BLaER1 treated with 17β-estradiol and CSF1 and Interleukin-3, amounts not matched to agents 10 nM and 100 nM (cell line): ENCODE measurements at regions not wholly inside any gene's neighbourhood (a gene's known extent, or its start where the extent isn't known, plus 50 kb on each side); places are given as distances from the start of the nearest gene placed in this dataset.

ENCODE experiments used
- H3K27ac ChIP-seq, 11 experiments: shearing (Covaris generic); formaldehyde crosslinking; 2 replicates each; pipeline ENCODE4 v1.8.1; 2022
- H3K27me3 ChIP-seq, 11 experiments: shearing (Covaris generic); formaldehyde crosslinking; 2 replicates each; pipeline ENCODE4 v1.8.1; 2022
- H3K36me3 ChIP-seq, 11 experiments: shearing (Covaris generic); formaldehyde crosslinking; 2 replicates each; pipeline ENCODE4 v1.8.1; 2022
- H3K4me1 ChIP-seq, 10 experiments: shearing (Covaris generic); formaldehyde crosslinking; 2 replicates each; pipeline ENCODE4 v1.8.1; 2022
- H3K4me2 ChIP-seq, 11 experiments: shearing (Covaris generic); formaldehyde crosslinking; 2 replicates each; pipeline ENCODE4 v1.8.1; 2022
- H3K4me3 ChIP-seq, 10 experiments: shearing (Covaris generic); formaldehyde crosslinking; 2 replicates each; pipeline ENCODE4 v1.8.1; 2022
- H3K9ac ChIP-seq, 11 experiments: shearing (Covaris generic); formaldehyde crosslinking; 2 replicates each; pipeline ENCODE4 v1.8.1; 2022
- H3K9me3 ChIP-seq, 11 experiments: shearing (Covaris generic); formaldehyde crosslinking; replicated peaks in 1 of 11; 2 replicates each; pipeline ENCODE4 v1.8.1; 2022
- H4K20me1 ChIP-seq, 11 experiments: shearing (Covaris generic); formaldehyde crosslinking; 2 replicates each; pipeline ENCODE4 v1.8.1; 2022
- Cebpa-rat ChIP-seq, 11 experiments: shearing (Covaris generic); IDR thresholded peaks; 2 replicates each; pipeline ENCODE4 v1.8.1; 2022

- H4K20me1 ChIP-seq = no peaks in the 10 kb centered on the region
- peak overlapping the region in 9 of 11 experiments; percentile 67 to 96 (median 88); a peak in 19 of 22 replicates for H3K27ac ChIP-seq
- TF ChIP-seq Cebpa-rat (IDR thresholded peaks at IDR 0.05) = no peak
- 0 out of 22 replicates have a peak, but pooled peaks cover 0 to 6% (median 0%) of the 10 kb centered on the region in 11 experiments for H3K9me3 ChIP-seq
- H3K9ac ChIP-seq = peak overlapping the region in 9 of 11 experiments; percentile 52 to 84 (median 76); a peak in 19 of 22 replicates
- H3K36me3 ChIP-seq = no peaks in the 10 kb centered on the region
- H3K4me2 ChIP-seq = peak overlapping the region; percentile 74 to 97 (median 84)
- peak overlapping the region in 5 of 10 experiments; percentile 15 to 40 (median 21); a peak in 6 of 20 replicates for H3K4me3 ChIP-seq
- H3K27me3 ChIP-seq = no peaks in the 10 kb centered on the region
- H3K4me1 ChIP-seq = peaks cover 44 to 93% (median 73%) of the 10 kb centered on the region in 10 experiments
These were observed 191.5 kb upstream of the RPL38 start for GRCh38 chr17:74011966-74012365.

- H4K20me1 ChIP-seq = no peaks in the 10 kb centered on the region
- peak overlapping the region in 9 of 11 experiments; percentile 67 to 96 (median 88); a peak in 18 of 22 replicates for H3K27ac ChIP-seq
- peak overlapping the region in 9 of 11 experiments; percentile 52 to 84 (median 76); a peak in 17 of 22 replicates for H3K9ac ChIP-seq
- H3K27me3 ChIP-seq = no peaks in the 10 kb centered on the region
- H3K36me3 ChIP-seq = no peaks in the 10 kb centered on the region
- 0 out of 22 replicates have a peak, but pooled peaks cover 0 to 6% (median 0%) of the 10 kb centered on the region in 11 experiments for H3K9me3 ChIP-seq
- peaks cover 44 to 91% (median 70%) of the 10 kb centered on the region in 10 experiments for H3K4me1 ChIP-seq
- peak in 9 of 11 experiments; percentile 54 to 98 (median 95); a peak in 17 of 22 replicates for TF ChIP-seq Cebpa-rat (IDR thresholded peaks at IDR 0.05)
- H3K4me2 ChIP-seq = peak overlapping the region; percentile 74 to 97 (median 84)
- peak overlapping the region in 6 of 10 experiments; percentile 8 to 28 (median 20); a peak in 4 of 20 replicates for H3K4me3 ChIP-seq
These were observed 191.0 kb upstream of the RPL38 start for GRCh38 chr17:74012465-74012864.

GRCh38 chr17:74015316-74015715 is 188.2 kb upstream of the RPL38 start:
- H3K4me3 ChIP-seq = no peak overlapping the region
- H3K9ac ChIP-seq = no peak overlapping the region
- no peaks in the 10 kb centered on the region for H3K36me3 ChIP-seq
- H3K9me3 ChIP-seq = 0 out of 22 replicates have a peak, but pooled peaks cover 0 to 6% (median 0%) of the 10 kb centered on the region in 11 experiments
- peaks cover 40 to 76% (median 52%) of the 10 kb centered on the region in 10 experiments for H3K4me1 ChIP-seq
- no peaks in the 10 kb centered on the region for H4K20me1 ChIP-seq
- peak overlapping the region in 1 of 11 experiments; percentile 41; a peak in 4 of 22 replicates for H3K4me2 ChIP-seq
- no peaks in the 10 kb centered on the region for H3K27me3 ChIP-seq
- no peak for TF ChIP-seq Cebpa-rat (IDR thresholded peaks at IDR 0.05)
- H3K27ac ChIP-seq = peak overlapping the region in 2 of 11 experiments; percentile 11 to 39; a peak in 2 of 22 replicates

GRCh38 chr17:74015990-74016389 is 187.5 kb upstream of the RPL38 start:
- H3K4me3 ChIP-seq = no peak overlapping the region

GRCh38 chr17:74016461-74016860 is 187.0 kb upstream of the RPL38 start:
- Histone ChIP-seq H3K9ac (no peak overlapping the region), H3K4me3 (no peak overlapping the region), H3K27ac (peak overlapping the region in 2 of 11 experiments; percentile 11 to 39; a peak in 3 of 22 replicates), H3K9me3 (0 out of 22 replicates have a peak, but pooled peaks cover 0 to 6% (median 0%) of the 10 kb centered on the region in 11 experiments), H3K4me1 (peaks cover 38 to 74% (median 50%) of the 10 kb centered on the region in 10 experiments), H3K4me2 (peak overlapping the region in 2 of 11 experiments; percentile 31 to 41; a peak in 2 of 22 replicates), H4K20me1 (no peaks in the 10 kb centered on the region), H3K36me3 (no peaks in the 10 kb centered on the region), H3K27me3 (no peaks in the 10 kb centered on the region)
- TF ChIP-seq Cebpa-rat (IDR thresholded peaks at IDR 0.05) = no peak

More at GRCh38 chr17:74015990-74016389, 187.5 kb upstream of the RPL38 start:
- H3K4me2 ChIP-seq = peak overlapping the region in 3 of 11 experiments; percentile 3 to 41 (median 31); a peak in 7 of 22 replicates
- H4K20me1 ChIP-seq = no peaks in the 10 kb centered on the region
- no peaks in the 10 kb centered on the region for H3K27me3 ChIP-seq
- H3K9ac ChIP-seq = no peak overlapping the region
- H3K9me3 ChIP-seq = 0 out of 22 replicates have a peak, but pooled peaks cover 0 to 6% (median 0%) of the 10 kb centered on the region in 11 experiments
- peaks cover 43 to 76% (median 53%) of the 10 kb centered on the region in 10 experiments for H3K4me1 ChIP-seq
- H3K27ac ChIP-seq = peak overlapping the region in 2 of 11 experiments; percentile 11 to 39; a peak in 3 of 22 replicates
- no peaks in the 10 kb centered on the region for H3K36me3 ChIP-seq
- TF ChIP-seq Cebpa-rat (IDR thresholded peaks at IDR 0.05) = no peak

- Histone ChIP-seq H3K36me3 (no peaks in the 10 kb centered on the region), H3K4me2 (no peak overlapping the region), H3K9ac (no peak overlapping the region), H3K9me3 (0 out of 22 replicates have a peak, but pooled peaks cover 0 to 6% (median 0%) of the 10 kb centered on the region in 11 experiments), H3K4me3 (no peak overlapping the region), H4K20me1 (no peaks in the 10 kb centered on the region), H3K27me3 (no peaks in the 10 kb centered on the region), H3K4me1 (peaks cover 28 to 64% (median 40%) of the 10 kb centered on the region in 10 experiments), H3K27ac (peak overlapping the region in 1 of 11 experiments; percentile 39; a peak in 1 of 22 replicates)
- TF ChIP-seq Cebpa-rat (IDR thresholded peaks at IDR 0.05) = no peak
These were observed 186.0 kb upstream of the RPL38 start for GRCh38 chr17:74017466-74017865.

- Histone ChIP-seq H3K4me3 (no peak overlapping the region), H3K4me2 (no peak overlapping the region), H3K9ac (no peak overlapping the region), H3K4me1 (peaks cover 24 to 59% (median 36%) of the 10 kb centered on the region in 10 experiments; a peak in 19 of 20 replicates), H4K20me1 (no peaks in the 10 kb centered on the region), H3K36me3 (no peaks in the 10 kb centered on the region), H3K9me3 (0 out of 22 replicates have a peak, but pooled peaks cover 0 to 6% (median 0%) of the 10 kb centered on the region in 11 experiments), H3K27ac (peak overlapping the region in 2 of 11 experiments; percentile 11 to 34; a peak in 2 of 22 replicates), H3K27me3 (no peaks in the 10 kb centered on the region)
- TF ChIP-seq Cebpa-rat (IDR thresholded peaks at IDR 0.05) = no peak
These were observed 185.4 kb upstream of the RPL38 start for GRCh38 chr17:74018115-74018514.

- H3K27ac ChIP-seq = peak overlapping the region in 6 of 11 experiments; percentile 31 to 66 (median 50); a peak in 8 of 22 replicates
- no peaks in the 10 kb centered on the region for H3K27me3 ChIP-seq
- no peak overlapping the region for H3K9ac ChIP-seq
- H4K20me1 ChIP-seq = no peaks in the 10 kb centered on the region
- 0 out of 22 replicates have a peak, but pooled peaks cover 0 to 6% (median 0%) of the 10 kb centered on the region in 11 experiments for H3K9me3 ChIP-seq
- no peak for TF ChIP-seq Cebpa-rat (IDR thresholded peaks at IDR 0.05)
- peaks cover 13 to 47% (median 24%) of the 10 kb centered on the region in 10 experiments; a peak in 19 of 20 replicates for H3K4me1 ChIP-seq
- no peak overlapping the region for H3K4me3 ChIP-seq
- H3K36me3 ChIP-seq = no peaks in the 10 kb centered on the region
- H3K4me2 ChIP-seq = peak overlapping the region in 8 of 11 experiments; percentile 3 to 79 (median 69); a peak in 13 of 22 replicates
These were observed 184.2 kb upstream of the RPL38 start for GRCh38 chr17:74019271-74019670.

- no peaks in the 10 kb centered on the region for H3K36me3 ChIP-seq
- peak in 2 of 11 experiments; percentile 44 to 51; a peak in 1 of 22 replicates for TF ChIP-seq Cebpa-rat (IDR thresholded peaks at IDR 0.05)
- H3K4me3 ChIP-seq = no peak overlapping the region
- H3K9ac ChIP-seq = no peak overlapping the region; a peak in 1 of 22 replicates
- H3K27ac ChIP-seq = peak overlapping the region in 7 of 11 experiments; percentile 12 to 66 (median 50); a peak in 12 of 22 replicates
- no peaks in the 10 kb centered on the region for H4K20me1 ChIP-seq
- H3K27me3 ChIP-seq = no peaks in the 10 kb centered on the region
- 0 out of 22 replicates have a peak, but pooled peaks cover 0 to 6% (median 0%) of the 10 kb centered on the region in 11 experiments for H3K9me3 ChIP-seq
- H3K4me1 ChIP-seq = peaks cover 9 to 41% (median 19%) of the 10 kb centered on the region in 10 experiments; a peak in 19 of 20 replicates
- H3K4me2 ChIP-seq = peak overlapping the region in 10 of 11 experiments; percentile 3 to 79 (median 58); a peak in 17 of 22 replicates
These were observed 183.6 kb upstream of the RPL38 start for GRCh38 chr17:74019860-74020259.
